Transverse colon (tissue), 4 donors: ENCODE measurements at regions not wholly inside any gene's neighbourhood (a gene's known extent, or its start where the extent isn't known, plus 50 kb on each side); places are given as distances from the start of the nearest gene placed in this dataset.

Experiments used
- CTCF ChIP-seq, 5 experiments: fragments of 200-600 bp in 3 of 5; fragments of 450-650 bp in 2 of 5; sonication (generic) in 3 of 5; IDR thresholded peaks; 1 replicate in 2 of 5; 2 replicates in 3 of 5; pipeline ENCODE4 v1.5.1; 2016 to 2017; ENCODE audit warnings: antibody characterized with exemption in 5 of 5, inconsistent platforms in 3 of 5, mild to moderate bottlenecking in 2 of 5, moderate library complexity in 1 of 5
- POLR2A ChIP-seq: fragments of 450-650 bp; IDR thresholded peaks from one replicate; pipeline ENCODE4 v1.6.1; 2016; ENCODE audit warnings: antibody characterized with exemption, mild to moderate bottlenecking, moderate library complexity
- POLR2AphosphoS5 ChIP-seq, 3 donors: sonication (generic); formaldehyde crosslinking; IDR thresholded peaks; one replicate each; pipeline ENCODE4 v1.6.1; 2016; ENCODE audit warnings: antibody characterized with exemption in 3 of 3

DNA sequence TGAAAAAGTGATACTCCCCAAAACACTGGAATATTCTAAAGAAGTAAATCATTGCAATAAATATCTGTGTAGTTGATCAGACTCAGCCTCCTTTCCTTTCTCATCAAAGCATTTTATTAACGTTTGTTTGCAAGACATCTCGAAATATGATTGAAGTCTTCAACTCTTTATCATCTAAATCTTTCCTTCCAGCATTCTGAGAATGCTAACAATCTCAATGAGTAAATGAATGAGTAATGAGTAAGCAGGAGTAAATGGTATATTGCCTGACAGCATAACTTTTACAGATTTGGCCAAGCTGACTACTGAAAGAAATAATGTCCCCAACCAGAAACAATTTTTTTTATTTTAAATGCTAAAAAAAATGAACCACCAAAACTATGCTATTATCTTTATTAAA is 157.1 kb downstream of the SLCO4C1 start:
- TF ChIP-seq CTCF (IDR thresholded peaks at IDR 0.05) (no peak), POLR2A (no peak), POLR2AphosphoS5 (IDR thresholded peaks at IDR 0.05) (no peak)
